ENCODE measurements at regions not wholly inside any gene's neighbourhood (a gene's known extent, or its start where the extent isn't known, plus 50 kb on each side); places are given as distances from the start of the nearest gene placed in this dataset.

DNA sequence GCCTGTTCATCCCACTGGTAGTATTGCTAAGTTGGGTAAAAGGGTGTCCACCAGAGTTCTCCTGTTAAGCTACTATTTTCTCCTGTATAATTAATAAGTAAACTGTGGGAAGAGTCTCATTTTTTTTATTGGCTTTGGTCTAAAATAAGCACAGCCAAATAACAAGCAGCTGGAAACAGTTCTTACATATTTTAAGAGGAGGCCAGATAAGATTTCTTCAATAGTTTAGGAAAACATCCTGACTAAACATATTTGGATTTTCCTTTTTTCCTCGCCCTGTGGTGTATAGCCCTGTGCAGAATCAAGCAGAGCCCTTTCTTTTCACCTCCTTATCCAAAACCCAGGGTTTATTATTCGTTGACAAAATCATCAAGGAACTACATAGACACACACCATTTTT is 122.2 kb upstream of the ZNF608 start:
- no peak for DNase-seq
- no peak for TF ChIP-seq POLR2AphosphoS5 (IDR thresholded peaks at IDR 0.05)
- TF ChIP-seq CTCF (IDR thresholded peaks at IDR 0.05): no peak
- no peak for TF ChIP-seq POLR2A (IDR thresholded peaks at IDR 0.05)
- no peak for TF ChIP-seq EP300 (IDR thresholded peaks at IDR 0.05)
- H3K4me3 ChIP-seq: no peak overlapping the region
- H3K4me1 ChIP-seq: peaks cover 0 to 33% (median 29%) of the 10 kb centered on the region in 4 donors
- intact Hi-C loops (cut with DNase I): no loop called here
- H3K27ac ChIP-seq: no peak overlapping the region
- H3K9me3 ChIP-seq: no peaks in the 10 kb centered on the region
- H3K36me3 ChIP-seq: no peaks in the 10 kb centered on the region
- WGBS, 2 donors: 75 to 83% methylated on average over 2 of the region's 2 CpGs
- H3K27me3 ChIP-seq: no peaks in the 10 kb centered on the region

DNA sequence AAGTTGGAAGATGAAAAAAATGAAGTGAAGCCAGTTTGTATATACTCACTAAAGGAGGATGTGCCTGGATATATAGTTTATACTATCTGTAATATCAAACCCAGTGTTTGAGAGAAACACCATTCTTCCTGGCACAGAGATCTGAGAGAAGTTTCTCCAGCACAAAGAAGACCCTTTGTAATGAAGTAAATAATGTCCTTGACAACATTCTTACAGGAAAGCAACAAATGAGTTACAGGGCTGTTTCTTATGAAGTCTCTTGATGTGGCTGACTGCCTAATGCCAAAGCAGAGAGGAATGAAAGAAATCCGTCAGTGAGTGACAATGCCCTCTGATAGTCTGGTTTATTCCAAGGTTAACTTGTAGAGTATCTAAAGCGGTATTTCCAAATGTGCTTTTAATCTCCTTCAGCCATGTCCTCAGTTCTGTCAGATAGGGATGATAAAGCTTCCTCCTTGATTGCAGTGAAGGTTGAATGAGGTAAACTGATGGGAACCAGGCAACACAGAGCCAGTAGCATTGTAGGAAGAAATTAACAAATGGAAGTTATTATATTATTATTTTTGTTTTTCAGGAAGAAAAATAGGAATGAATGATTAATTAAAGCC is 123.1 kb upstream of the ZNF608 start:
- no peaks in the 10 kb centered on the region for H3K36me3 ChIP-seq
- H3K4me3 ChIP-seq: no peak overlapping the region
- intact Hi-C loops (cut with DNase I): no loop called here
- 85 to 90% methylated on average over 2 of the region's 2 CpGs for WGBS, 2 donors
- H3K4me1 ChIP-seq: peaks cover 0 to 33% (median 29%) of the 10 kb centered on the region in 4 donors
- H3K9me3 ChIP-seq: no peaks in the 10 kb centered on the region
- no peaks in the 10 kb centered on the region for H3K27me3 ChIP-seq
- no peak overlapping the region for H3K27ac ChIP-seq
- no peak for DNase-seq
- TF ChIP-seq POLR2A (IDR thresholded peaks at IDR 0.05) (no peak), POLR2AphosphoS5 (IDR thresholded peaks at IDR 0.05) (no peak), EP300 (IDR thresholded peaks at IDR 0.05) (no peak), CTCF (IDR thresholded peaks at IDR 0.05) (no peak)

GRCh38 chr5:124870070-124870469 is 123.6 kb upstream of the ZNF608 start:
- DNase-seq: no peak
- Histone ChIP-seq H3K4me1 (peaks cover 0 to 33% (median 29%) of the 10 kb centered on the region in 4 donors), H3K27ac (no peak overlapping the region)

GRCh38 chr5:124871303-124871702 is 124.9 kb upstream of the ZNF608 start:
- no peak overlapping the region for H3K4me3 ChIP-seq

More at GRCh38 chr5:124870070-124870469, 123.6 kb upstream of the ZNF608 start:
- Histone ChIP-seq H3K4me3 (no peak overlapping the region), H3K27me3 (no peaks in the 10 kb centered on the region), H3K9me3 (no peaks in the 10 kb centered on the region), H3K36me3 (no peaks in the 10 kb centered on the region)
- TF ChIP-seq EP300 (IDR thresholded peaks at IDR 0.05): no peak
- TF ChIP-seq POLR2A (IDR thresholded peaks at IDR 0.05): no peak
- no peak for TF ChIP-seq POLR2AphosphoS5 (IDR thresholded peaks at IDR 0.05)
- no peak for TF ChIP-seq CTCF (IDR thresholded peaks at IDR 0.05)
- intact Hi-C loops (cut with DNase I): no loop called here
- 71 to 81% methylated on average over 2 of the region's 2 CpGs for WGBS, 2 donors

More at GRCh38 chr5:124871303-124871702, 124.9 kb upstream of the ZNF608 start:
- no peaks in the 10 kb centered on the region for H3K9me3 ChIP-seq
- peaks cover 0 to 24% (median 19%) of the 10 kb centered on the region in 4 donors for H3K4me1 ChIP-seq
- no peak overlapping the region for H3K27ac ChIP-seq
- no peaks in the 10 kb centered on the region for H3K27me3 ChIP-seq
- intact Hi-C loops (cut with DNase I): no loop called here
- TF ChIP-seq EP300 (IDR thresholded peaks at IDR 0.05) (no peak), POLR2A (IDR thresholded peaks at IDR 0.05) (no peak), CTCF (IDR thresholded peaks at IDR 0.05) (no peak), POLR2AphosphoS5 (IDR thresholded peaks at IDR 0.05) (no peak)
- H3K36me3 ChIP-seq: no peaks in the 10 kb centered on the region
- WGBS, 2 donors: 92 to 93% methylated on average over 2 of the region's 2 CpGs
- DNase-seq: no peak

Data from sigmoid colon (tissue), 6 donors.